ENCODE measurements at regions not wholly inside any gene's neighbourhood (a gene's known extent, or its start where the extent isn't known, plus 50 kb on each side); places are given as distances from the start of the nearest gene placed in this dataset.
A peak's percentile ranks its signal among the peaks of the same experiment; 100 is the strongest.
"Not testable (repeated sequence)": the region's sequence is repeated elsewhere in the genome, so short reads cannot be mapped to it uniquely, and the experiment has no call there.

GRCh38 chr20:5474646-5475550, 135.9 kb downstream of the GPCPD1 start:
- intact Hi-C loops (cut with DNase I): no loop called here
- ATAC-seq (peak in 1 of 2 donors; percentile 27), DNase-seq (no peak)

GRCh38 chr20:5471866-5472265, 138.9 kb downstream of the GPCPD1 start:
- intact Hi-C loops (cut with DNase I); H3K27me3 ChIP-seq (ENCODE audit: low read depth); H3K9me3 ChIP-seq; H3K36me3 ChIP-seq; ATAC-seq; DNase-seq; H3K4me3 ChIP-seq; H3K27ac ChIP-seq; H3K4me1 ChIP-seq: not testable (repeated sequence)

More at GRCh38 chr20:5474646-5475550, 135.9 kb downstream of the GPCPD1 start:
- H3K36me3 ChIP-seq: no peaks in the 10 kb centered on the region
- no peak overlapping the region for H3K4me3 ChIP-seq
- no peaks in the 10 kb centered on the region for H3K27me3 ChIP-seq (ENCODE audit: low read depth)
- no peaks in the 10 kb centered on the region for H3K9me3 ChIP-seq
- no peak for TF ChIP-seq CTCF (IDR thresholded peaks at IDR 0.05)
- H3K4me1 ChIP-seq: no peaks in the 10 kb centered on the region
- no peak overlapping the region for H3K27ac ChIP-seq

GRCh38 chr20:5471368-5471767, 139.4 kb downstream of the GPCPD1 start:
- no peak for ATAC-seq

GRCh38 chr20:5470943-5471342, 139.9 kb downstream of the GPCPD1 start:
- Histone ChIP-seq H3K9me3 (no peaks in the 10 kb centered on the region), H3K4me3 (no peak overlapping the region), H3K36me3 (no peaks in the 10 kb centered on the region), H3K4me1 (no peaks in the 10 kb centered on the region), H3K27ac (no peak overlapping the region), H3K27me3 (ENCODE audit: low read depth) (no peaks in the 10 kb centered on the region)
- ATAC-seq (no peak), DNase-seq (no peak)
- intact Hi-C loops (cut with DNase I): no loop called here
- TF ChIP-seq CTCF (IDR thresholded peaks at IDR 0.05): no peak

More at GRCh38 chr20:5471368-5471767, 139.4 kb downstream of the GPCPD1 start:
- no peaks in the 10 kb centered on the region for H3K4me1 ChIP-seq
- H3K27ac ChIP-seq: no peak overlapping the region
- no peaks in the 10 kb centered on the region for H3K36me3 ChIP-seq
- no peaks in the 10 kb centered on the region for H3K9me3 ChIP-seq
- no peak overlapping the region for H3K4me3 ChIP-seq
- intact Hi-C loops (cut with DNase I): no loop called here
- no peak for DNase-seq
- no peak for TF ChIP-seq CTCF (IDR thresholded peaks at IDR 0.05)
- no peaks in the 10 kb centered on the region for H3K27me3 ChIP-seq (ENCODE audit: low read depth)

GRCh38 chr20:5470458-5470857, 140.3 kb downstream of the GPCPD1 start:
- H3K9me3 ChIP-seq: no peaks in the 10 kb centered on the region
- TF ChIP-seq CTCF (IDR thresholded peaks at IDR 0.05): no peak
- intact Hi-C loops (cut with DNase I): no loop called here
- no peak overlapping the region for H3K27ac ChIP-seq
- H3K4me3 ChIP-seq: no peak overlapping the region
- DNase-seq (no peak), ATAC-seq (no peak)
- H3K4me1 ChIP-seq: no peaks in the 10 kb centered on the region
- H3K27me3 ChIP-seq (ENCODE audit: low read depth): peaks cover 1% of the 10 kb centered on the region
- no peaks in the 10 kb centered on the region for H3K36me3 ChIP-seq

- no peak overlapping the region for H3K27ac ChIP-seq
- ATAC-seq: no peak
- no peaks in the 10 kb centered on the region for H3K4me1 ChIP-seq
- no peak for DNase-seq
- intact Hi-C loops (cut with DNase I): no loop called here
- peaks cover 13% of the 10 kb centered on the region for H3K27me3 ChIP-seq (ENCODE audit: low read depth)
- H3K4me3 ChIP-seq: no peak overlapping the region
- H3K36me3 ChIP-seq: no peaks in the 10 kb centered on the region
- TF ChIP-seq CTCF (IDR thresholded peaks at IDR 0.05): no peak
- H3K9me3 ChIP-seq: no peaks in the 10 kb centered on the region
These were observed 141.7 kb downstream of the GPCPD1 start for GRCh38 chr20:5469111-5469510.

Data from lower lobe of right lung (tissue), 2 donors.